GM21367 (cell line): ENCODE measurements at regions not wholly inside any gene's neighbourhood (a gene's known extent, or its start where the extent isn't known, plus 50 kb on each side); places are given as distances from the start of the nearest gene placed in this dataset.

Source experiments
- ATAC-seq: cut with Tn5 transposase; IDR thresholded peaks from one replicate; pipeline ENCODE4 v1.9.1; 2021; ENCODE audit not compliant: unreplicated experiment

- no peak for ATAC-seq
Measured at GRCh38 chr6:113125626-113126025, 731.5 kb upstream of the MARCKS start.

- no peak for ATAC-seq
Measured at GRCh38 chr6:113127786-113128419, 729.2 kb upstream of the MARCKS start.

GRCh38 chr6:113128661-113129060 is 728.5 kb upstream of the MARCKS start:
- ATAC-seq = no peak

GRCh38 chr6:113129991-113130390 is 727.2 kb upstream of the MARCKS start:
- ATAC-seq = no peak

GRCh38 chr6:113137426-113137825 is 719.7 kb upstream of the MARCKS start:
- no peak for ATAC-seq

- no peak for ATAC-seq
Measured at GRCh38 chr6:113140721-113141120, 716.4 kb upstream of the MARCKS start.

GRCh38 chr6:113141901-113142300 is 715.2 kb upstream of the MARCKS start:
- ATAC-seq = no peak

GRCh38 chr6:113142671-113143174 is 714.4 kb upstream of the MARCKS start:
- no peak for ATAC-seq

- ATAC-seq = no peak
Measured at GRCh38 chr6:113143206-113143605, 713.9 kb upstream of the MARCKS start.

- ATAC-seq = no peak
Measured at GRCh38 chr6:113144117-113144516, 713.0 kb upstream of the MARCKS start.

- no peak for ATAC-seq
Measured at GRCh38 chr6:113146878-113147277, 710.3 kb upstream of the MARCKS start.

- no peak for ATAC-seq
Measured at GRCh38 chr6:113147544-113147943, 709.6 kb upstream of the MARCKS start.

- no peak for ATAC-seq
Measured at GRCh38 chr6:113148566-113148965, 708.6 kb upstream of the MARCKS start.

GRCh38 chr6:113149511-113149910 is 707.6 kb upstream of the MARCKS start:
- ATAC-seq = no peak

- no peak for ATAC-seq
Measured at GRCh38 chr6:113160306-113161017, 696.7 kb upstream of the MARCKS start.

- no peak for ATAC-seq
Measured at GRCh38 chr6:113161018-113161315, 696.2 kb upstream of the MARCKS start.

GRCh38 chr6:113162739-113163138 is 694.4 kb upstream of the MARCKS start:
- no peak for ATAC-seq

GRCh38 chr6:113168057-113168456 is 689.1 kb upstream of the MARCKS start:
- ATAC-seq = no peak

GRCh38 chr6:113169484-113169883 is 687.7 kb upstream of the MARCKS start:
- no peak for ATAC-seq

GRCh38 chr6:113170454-113170853 is 686.7 kb upstream of the MARCKS start:
- ATAC-seq = no peak

GRCh38 chr6:113171882-113172281 is 685.3 kb upstream of the MARCKS start:
- ATAC-seq = no peak

GRCh38 chr6:113172531-113172966 is 684.6 kb upstream of the MARCKS start:
- no peak for ATAC-seq

- ATAC-seq = no peak
Measured at GRCh38 chr6:113178349-113178748, 678.8 kb upstream of the MARCKS start.
